T-helper 1 cell treated with Interleukin-12 subunit alpha and Interleukin-12 subunit beta and Interleukin-4 antibody, amounts not matched to agents 30 ng/mL and 1 ng/mL, for 36 hours (primary cell): ENCODE measurements at regions not wholly inside any gene's neighbourhood (a gene's known extent, or its start where the extent isn't known, plus 50 kb on each side); places are given as distances from the start of the nearest gene placed in this dataset.

Experiments
- intact Hi-C: fragments of 100-400 bp; cut with micrococcal nuclease; formaldehyde crosslinking; loops from one replicate; pipeline ENCODE4 v1.15.1; 2024

GRCh38 chr3:18046131-18046915 lies 303.9 kb upstream of the TBC1D5 start:
- intact Hi-C loops = no loop called here

- intact Hi-C loops = no loop called here
Observed at GRCh38 chr3:18044971-18045880, 302.8 kb upstream of the TBC1D5 start.

GRCh38 chr3:18044191-18044590 lies 301.8 kb upstream of the TBC1D5 start:
- intact Hi-C loops = no loop called here

DNA sequence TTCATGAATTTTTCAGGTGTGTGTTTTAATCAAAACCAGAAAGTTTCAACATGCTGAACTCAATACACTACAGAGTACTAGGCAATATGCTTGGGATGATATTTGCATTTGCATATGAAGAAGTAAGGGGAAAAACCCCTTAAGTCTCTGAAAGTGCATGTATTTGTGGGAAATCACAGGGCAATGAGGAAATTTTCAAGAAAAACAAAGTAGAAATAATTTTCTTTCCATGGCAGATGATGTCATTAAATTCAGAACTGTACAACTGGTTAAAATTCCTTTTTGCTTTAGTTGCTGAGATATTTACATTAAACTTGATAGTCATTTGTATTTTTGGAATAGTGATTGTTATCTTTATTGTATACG lies 294.0 kb upstream of the TBC1D5 start:
- intact Hi-C loops = no loop called here

- intact Hi-C loops = no loop called here
Observed at GRCh38 chr3:18035641-18036449, 293.4 kb upstream of the TBC1D5 start.

- intact Hi-C loops = no loop called here
Observed at GRCh38 chr3:18033581-18034108, 291.2 kb upstream of the TBC1D5 start.

GRCh38 chr3:18030371-18030870 lies 288.0 kb upstream of the TBC1D5 start:
- intact Hi-C loops = no loop called here

- intact Hi-C loops = no loop called here
Observed at GRCh38 chr3:18027161-18027939, 284.9 kb upstream of the TBC1D5 start.

DNA sequence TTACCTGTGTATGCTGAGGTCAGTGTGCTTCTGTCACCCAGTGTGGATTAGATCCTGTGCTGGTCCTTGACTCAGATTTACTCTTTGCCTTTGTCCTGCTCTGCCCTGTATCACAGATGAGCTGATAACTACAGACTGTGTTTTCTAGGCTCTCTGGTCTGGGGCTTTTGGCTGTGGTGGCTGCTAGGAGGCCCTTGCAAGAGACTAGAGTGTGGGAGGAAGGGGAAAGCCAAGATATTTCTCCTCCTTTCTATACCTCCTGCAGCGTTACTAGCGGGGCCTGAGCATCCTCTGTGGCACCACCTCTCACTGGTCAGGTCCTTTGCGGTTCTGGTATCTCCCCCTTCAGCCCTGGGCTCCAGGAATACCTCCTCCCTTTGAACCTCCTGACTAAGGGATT lies 282.3 kb upstream of the TBC1D5 start:
- intact Hi-C loops = no loop called here

- intact Hi-C loops = no loop called here
Observed at GRCh38 chr3:18019161-18019495, 276.7 kb upstream of the TBC1D5 start.

DNA sequence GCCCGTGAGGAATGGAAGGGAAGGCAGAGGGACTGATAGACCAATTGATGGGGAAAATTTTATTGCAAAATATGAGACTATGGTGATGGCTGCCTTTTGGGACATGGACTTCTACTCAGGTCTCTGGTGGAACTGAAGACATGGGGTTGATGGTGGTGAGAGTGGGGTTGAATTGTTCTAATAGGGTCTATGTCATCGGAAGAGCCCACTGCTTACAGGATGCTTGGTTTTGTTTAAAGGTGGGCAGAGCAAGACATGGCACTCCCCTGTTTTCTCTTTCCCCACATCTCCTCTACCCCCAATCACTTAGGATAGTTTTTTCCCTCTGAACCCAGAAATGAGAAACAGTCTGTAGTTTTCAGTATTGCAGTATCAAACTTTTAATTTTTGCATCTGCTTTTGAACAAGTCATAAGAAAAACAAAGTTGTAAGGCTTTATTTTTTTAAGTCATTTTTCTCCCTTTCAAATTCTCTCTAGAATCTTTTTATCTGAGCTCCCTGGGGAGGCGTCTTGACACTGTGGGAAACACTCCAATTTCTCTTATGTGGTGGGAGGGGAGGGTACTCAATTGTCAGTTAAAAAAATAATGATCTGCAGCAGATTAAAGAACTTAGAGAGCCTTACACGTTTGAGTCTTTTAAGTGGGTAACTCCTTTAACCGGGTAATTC lies 276.2 kb upstream of the TBC1D5 start:
- intact Hi-C loops = no loop called here

GRCh38 chr3:18016366-18016765 lies 273.9 kb upstream of the TBC1D5 start:
- intact Hi-C loops = no loop called here

DNA sequence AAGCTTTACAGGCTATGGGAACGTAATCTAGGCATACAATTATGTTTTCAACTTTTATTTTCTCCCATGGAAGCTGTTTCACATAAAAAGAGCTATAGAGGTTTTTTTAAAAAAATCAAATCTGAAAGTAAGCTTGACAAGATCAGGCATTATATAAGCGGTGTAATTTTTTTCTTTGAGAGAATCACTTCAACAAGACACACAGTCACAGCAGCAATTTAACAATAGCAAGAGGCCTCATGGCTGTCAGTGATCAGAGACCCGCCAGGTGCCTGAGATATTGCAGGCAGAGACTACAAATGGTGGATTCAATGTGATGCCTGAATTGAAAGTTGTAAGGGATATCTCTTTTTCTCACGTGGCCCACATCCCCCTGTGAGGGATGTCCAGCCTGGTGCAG lies 270.5 kb upstream of the TBC1D5 start:
- intact Hi-C loops = no loop called here

DNA sequence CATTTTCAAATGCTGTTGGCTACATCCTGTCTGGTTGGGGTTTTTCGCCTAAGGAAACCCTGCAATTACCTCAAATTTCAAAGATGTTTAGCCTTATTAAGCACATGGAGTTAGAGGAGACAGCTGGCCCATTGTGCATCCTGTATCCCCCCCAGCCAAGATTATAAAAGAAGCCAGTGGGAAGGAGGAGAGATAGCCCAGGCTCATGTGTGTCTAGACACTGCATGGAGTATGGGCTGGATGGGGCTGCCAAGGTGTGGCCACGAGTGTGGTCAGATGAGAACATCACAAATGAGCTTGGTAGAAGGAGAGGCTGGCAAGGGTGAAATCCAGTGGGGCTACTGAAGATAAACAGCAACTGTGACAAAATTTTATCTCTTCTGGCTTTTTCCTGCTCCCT lies 270.0 kb upstream of the TBC1D5 start:
- intact Hi-C loops = no loop called here

- intact Hi-C loops = no loop called here
Observed at GRCh38 chr3:18011387-18011786, 269.0 kb upstream of the TBC1D5 start.

- intact Hi-C loops = no loop called here
Observed at GRCh38 chr3:18010001-18010400, 267.6 kb upstream of the TBC1D5 start.

DNA sequence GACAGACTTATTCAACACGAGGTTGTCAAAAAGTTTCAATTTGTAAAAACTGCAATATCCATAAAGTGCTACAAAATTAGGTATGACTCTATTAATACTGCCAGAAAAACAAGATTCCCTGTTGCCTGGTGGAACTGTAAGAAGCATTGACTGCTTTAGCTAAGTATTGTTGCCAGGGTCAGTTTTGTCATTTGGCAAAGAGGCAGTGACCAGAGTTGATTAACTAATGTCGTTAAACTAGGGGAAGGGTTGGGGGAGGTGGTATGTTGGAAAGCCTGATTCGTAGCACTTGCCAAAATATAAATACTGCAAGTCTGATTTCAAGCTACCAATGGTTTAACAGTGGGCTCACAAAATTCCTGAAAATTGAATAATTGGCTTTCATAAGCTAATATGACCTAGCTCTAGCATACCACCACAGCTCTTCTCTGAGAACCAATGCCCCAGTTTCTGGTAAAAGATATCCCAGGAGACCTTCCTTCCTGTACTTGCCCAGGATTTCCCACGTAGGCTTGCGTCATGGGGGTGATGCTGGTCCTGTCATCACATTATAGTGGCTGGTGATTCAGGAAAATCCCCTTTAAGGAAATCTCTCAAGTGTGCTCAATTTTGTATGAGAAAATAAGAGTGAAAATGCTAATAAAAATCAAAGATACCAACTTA lies 266.4 kb upstream of the TBC1D5 start:
- intact Hi-C loops = no loop called here

GRCh38 chr3:18007980-18008379 lies 265.5 kb upstream of the TBC1D5 start:
- intact Hi-C loops = no loop called here

GRCh38 chr3:17995769-17996168 lies 253.3 kb upstream of the TBC1D5 start:
- intact Hi-C loops = no loop called here

DNA sequence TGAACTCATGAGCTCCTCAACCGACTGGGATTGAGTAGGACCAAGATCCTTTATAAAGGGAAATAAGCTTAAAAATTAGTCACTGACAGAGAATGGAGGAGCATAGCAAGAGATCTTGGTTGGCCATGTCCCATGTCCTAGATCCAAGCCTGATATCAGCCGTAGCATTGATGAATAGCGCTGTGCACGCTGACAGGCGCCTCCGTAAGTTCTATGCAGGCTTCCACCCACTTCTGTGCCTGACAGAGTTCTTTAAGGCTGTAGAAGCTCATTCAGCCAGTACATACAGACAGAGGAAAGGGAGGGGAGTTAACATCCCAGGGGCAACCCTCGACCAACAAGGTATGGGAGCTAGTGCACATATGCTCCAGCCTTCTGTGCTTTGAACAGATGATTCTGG lies 251.7 kb upstream of the TBC1D5 start:
- intact Hi-C loops = no loop called here
